Gastrocnemius medialis (tissue), 4 donors: ENCODE measurements at regions not wholly inside any gene's neighbourhood (a gene's known extent, or its start where the extent isn't known, plus 50 kb on each side); places are given as distances from the start of the nearest gene placed in this dataset.

Experiments used
- POLR2A ChIP-seq, 2 donors: fragments of 450-650 bp; IDR thresholded peaks; one replicate each; pipeline ENCODE4 v1.6.1; 2017; ENCODE audit warnings: antibody characterized with exemption in 2 of 2, mild to moderate bottlenecking in 2 of 2, moderate library complexity in 2 of 2
- TF ChIP-seq, protein P1 (sequence below), 5 experiments: fragments of 450-650 bp in 3 of 5; fragments of 200-600 bp in 2 of 5; sonication (generic) in 2 of 5; IDR thresholded peaks in 4 of 5; conservative IDR thresholded peaks in 1 of 5; 1 replicate in 4 of 5; 2 replicates in 1 of 5; pipeline ENCODE4 v1.5.1; 2016 to 2019; ENCODE audit warnings: antibody characterized with exemption in 5 of 5, mild to moderate bottlenecking in 3 of 5, moderate library complexity in 3 of 5

DNA sequence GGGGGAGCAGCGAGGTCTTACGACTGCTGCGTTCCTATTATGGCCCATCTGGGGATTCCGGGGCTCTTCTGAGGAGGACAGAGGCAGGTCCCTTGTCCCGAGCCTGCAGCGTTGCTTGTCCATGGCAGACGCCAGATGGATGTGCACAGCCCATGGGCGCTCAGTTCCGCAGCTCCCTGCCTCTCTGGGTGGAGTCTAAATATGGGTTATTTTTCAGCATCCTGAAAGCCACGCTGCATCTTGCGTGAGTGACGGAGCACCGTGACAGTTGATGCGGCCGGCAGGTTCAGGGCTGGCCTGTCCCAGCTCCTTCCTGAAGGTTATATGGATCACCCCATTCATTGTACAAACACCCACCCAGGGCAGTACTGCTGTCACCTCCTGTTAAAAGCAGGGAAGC, 1169.4 kb downstream of the BRD1 start:
- TF ChIP-seq, protein P1, sequence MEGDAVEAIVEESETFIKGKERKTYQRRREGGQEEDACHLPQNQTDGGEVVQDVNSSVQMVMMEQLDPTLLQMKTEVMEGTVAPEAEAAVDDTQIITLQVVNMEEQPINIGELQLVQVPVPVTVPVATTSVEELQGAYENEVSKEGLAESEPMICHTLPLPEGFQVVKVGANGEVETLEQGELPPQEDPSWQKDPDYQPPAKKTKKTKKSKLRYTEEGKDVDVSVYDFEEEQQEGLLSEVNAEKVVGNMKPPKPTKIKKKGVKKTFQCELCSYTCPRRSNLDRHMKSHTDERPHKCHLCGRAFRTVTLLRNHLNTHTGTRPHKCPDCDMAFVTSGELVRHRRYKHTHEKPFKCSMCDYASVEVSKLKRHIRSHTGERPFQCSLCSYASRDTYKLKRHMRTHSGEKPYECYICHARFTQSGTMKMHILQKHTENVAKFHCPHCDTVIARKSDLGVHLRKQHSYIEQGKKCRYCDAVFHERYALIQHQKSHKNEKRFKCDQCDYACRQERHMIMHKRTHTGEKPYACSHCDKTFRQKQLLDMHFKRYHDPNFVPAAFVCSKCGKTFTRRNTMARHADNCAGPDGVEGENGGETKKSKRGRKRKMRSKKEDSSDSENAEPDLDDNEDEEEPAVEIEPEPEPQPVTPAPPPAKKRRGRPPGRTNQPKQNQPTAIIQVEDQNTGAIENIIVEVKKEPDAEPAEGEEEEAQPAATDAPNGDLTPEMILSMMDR (IDR thresholded peaks at IDR 0.05 in 4 of 5, conservative IDR thresholded peaks at IDR 0.05 in 1 of 5) = no peak
- TF ChIP-seq POLR2A (IDR thresholded peaks at IDR 0.05) = no peak
